ENCODE measurements at regions not wholly inside any gene's neighbourhood (a gene's known extent, or its start where the extent isn't known, plus 50 kb on each side); places are given as distances from the start of the nearest gene placed in this dataset.

DNA sequence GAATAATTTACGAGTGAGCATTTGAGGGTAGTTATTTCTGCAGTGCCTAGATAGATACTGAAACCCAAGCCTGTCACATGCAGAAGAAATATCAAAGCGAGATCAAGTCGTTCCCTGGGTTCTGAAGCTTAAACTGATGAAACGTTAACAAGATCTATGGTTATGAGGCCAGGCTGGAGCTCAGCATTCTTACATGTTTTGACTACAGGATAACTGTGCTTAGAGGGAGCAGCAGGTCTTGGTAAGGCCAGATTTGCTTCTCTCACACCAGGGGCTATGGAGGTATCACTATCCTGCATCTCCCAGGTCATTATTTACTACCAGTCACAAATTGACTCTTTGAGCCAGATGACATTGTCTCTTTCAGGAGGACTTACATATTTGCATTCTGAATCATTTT, 1401.4 kb upstream of the PRMT6 start:
- no peaks in the 10 kb centered on the region for H3K36me3 ChIP-seq (ENCODE audit: control insufficient read depth, insufficient read depth, low read length)
- WGBS, 2 experiments (ENCODE audit: insufficient coverage in 2 of 2), result 81 to 94% methylated on average over 3 to 4 of the region's 4 CpGs
- H3K9me3 ChIP-seq (ENCODE audit: control insufficient read depth, low read length), result no peaks in the 10 kb centered on the region
- H3K4me3 ChIP-seq (ENCODE audit: extremely low read depth, insufficient read depth, low read length, poor library complexity, severe bottlenecking), result no peak overlapping the region
- H3K27ac ChIP-seq (ENCODE audit: low read depth, low read length, severe bottlenecking), result no peak overlapping the region
- no peaks in the 10 kb centered on the region for H3K4me1 ChIP-seq (ENCODE audit: control insufficient read depth, insufficient read depth, low read length, poor library complexity, severe bottlenecking)

DNA sequence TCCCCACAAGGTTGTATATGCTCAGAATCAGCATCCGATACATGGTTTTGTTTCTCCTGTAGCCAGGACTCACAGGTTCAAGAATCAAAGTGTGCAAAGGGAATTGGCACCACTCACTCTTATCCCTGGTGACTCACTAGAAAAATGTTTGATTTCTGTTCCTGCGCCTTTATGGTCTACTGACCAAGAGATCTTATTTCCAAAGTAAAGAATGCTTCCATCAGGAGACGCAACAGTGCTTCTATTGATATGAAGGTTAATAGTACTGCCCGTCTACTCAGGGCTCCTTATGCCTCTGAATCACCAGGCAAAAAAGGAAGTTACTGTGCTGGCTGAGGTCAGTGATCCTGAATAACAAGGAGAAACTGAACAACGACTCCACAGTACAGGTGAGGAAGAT, 1392.0 kb upstream of the PRMT6 start:
- no peaks in the 10 kb centered on the region for H3K4me1 ChIP-seq (ENCODE audit: control insufficient read depth, insufficient read depth, low read length, poor library complexity, severe bottlenecking)
- H3K9me3 ChIP-seq (ENCODE audit: control insufficient read depth, low read length), result no peaks in the 10 kb centered on the region
- no peaks in the 10 kb centered on the region for H3K36me3 ChIP-seq (ENCODE audit: control insufficient read depth, insufficient read depth, low read length)
- H3K4me3 ChIP-seq (ENCODE audit: extremely low read depth, insufficient read depth, low read length, poor library complexity, severe bottlenecking), result no peak overlapping the region
- no peak overlapping the region for H3K27ac ChIP-seq (ENCODE audit: low read depth, low read length, severe bottlenecking)
- 100% methylated on average over 1 of the region's 5 CpGs for WGBS, 2 experiments (ENCODE audit: insufficient coverage in 2 of 2)

DNA sequence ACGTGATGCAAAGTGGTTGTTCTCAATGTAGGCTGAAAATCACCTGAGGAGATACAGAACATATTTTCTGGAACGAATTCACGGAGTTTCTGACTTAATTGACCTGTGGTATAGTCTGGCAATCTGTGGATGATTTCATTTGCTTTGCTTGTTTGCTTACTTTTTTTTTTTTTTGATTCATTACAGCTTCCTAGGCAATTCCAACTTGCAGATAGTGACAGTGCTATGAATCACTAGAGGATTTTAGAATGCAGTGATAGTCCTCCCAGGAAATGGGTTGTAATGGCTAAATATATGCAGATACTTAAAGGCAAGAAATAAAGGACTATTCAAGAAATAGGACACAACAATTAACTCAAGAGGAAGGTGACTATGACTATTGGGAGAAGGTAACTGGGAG, 1378.1 kb upstream of the PRMT6 start:
- H3K27ac ChIP-seq (ENCODE audit: low read depth, low read length, severe bottlenecking), result no peak overlapping the region

DNA sequence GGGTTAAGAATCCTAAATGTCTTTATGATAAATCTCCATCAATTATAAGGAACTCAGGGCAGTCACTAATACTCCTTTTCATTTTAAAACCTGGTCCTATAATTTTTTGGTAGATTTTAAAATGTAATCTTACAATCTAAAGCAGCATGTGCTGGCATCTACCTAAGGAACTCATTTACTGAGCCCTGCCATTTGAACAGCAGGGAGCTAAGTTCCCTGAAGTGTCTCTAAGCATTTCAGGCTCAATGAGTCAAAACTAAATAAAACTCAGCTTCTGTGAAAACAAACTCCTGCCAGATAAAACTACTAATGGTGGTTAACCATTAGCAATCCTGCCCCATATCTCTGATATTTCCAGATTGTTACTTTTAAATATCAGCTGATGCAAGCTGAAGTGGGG, 1371.8 kb upstream of the PRMT6 start:
- no peaks in the 10 kb centered on the region for H3K4me1 ChIP-seq (ENCODE audit: control insufficient read depth, insufficient read depth, low read length, poor library complexity, severe bottlenecking)
- no peak overlapping the region for H3K4me3 ChIP-seq (ENCODE audit: extremely low read depth, insufficient read depth, low read length, poor library complexity, severe bottlenecking)
- no peak overlapping the region for H3K27ac ChIP-seq (ENCODE audit: low read depth, low read length, severe bottlenecking)
- H3K36me3 ChIP-seq (ENCODE audit: control insufficient read depth, insufficient read depth, low read length), result no peaks in the 10 kb centered on the region
- H3K9me3 ChIP-seq (ENCODE audit: control insufficient read depth, low read length), result no peaks in the 10 kb centered on the region

More for the DNA sequence above, 1378.1 kb upstream of the PRMT6 start:
- no peaks in the 10 kb centered on the region for H3K4me1 ChIP-seq (ENCODE audit: control insufficient read depth, insufficient read depth, low read length, poor library complexity, severe bottlenecking)
- H3K36me3 ChIP-seq (ENCODE audit: control insufficient read depth, insufficient read depth, low read length), result no peaks in the 10 kb centered on the region
- no peak overlapping the region for H3K4me3 ChIP-seq (ENCODE audit: extremely low read depth, insufficient read depth, low read length, poor library complexity, severe bottlenecking)
- H3K9me3 ChIP-seq (ENCODE audit: control insufficient read depth, low read length), result no peaks in the 10 kb centered on the region
- 88 to 96% methylated on average over 2 to 3 of the region's 3 CpGs for WGBS, 2 experiments (ENCODE audit: insufficient coverage in 2 of 2)

DNA sequence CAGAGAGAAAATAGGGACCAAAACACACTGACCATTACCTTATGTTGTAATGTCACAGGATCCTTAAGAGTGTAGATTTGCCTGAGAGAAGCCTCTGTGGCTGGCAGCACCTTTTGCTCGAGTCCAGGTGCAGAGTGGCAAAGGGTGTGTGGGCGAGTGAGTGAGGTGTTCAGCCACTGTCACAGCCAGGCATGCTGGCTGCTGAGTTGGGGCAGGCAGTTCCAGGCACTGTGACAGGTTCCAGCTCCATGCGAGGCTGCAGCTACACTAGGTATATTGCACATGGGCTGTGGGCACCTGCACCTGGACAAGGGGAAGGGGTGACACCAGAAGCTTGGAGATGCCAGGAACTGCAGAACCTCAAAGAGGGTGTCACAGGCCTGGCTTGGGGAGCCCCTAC, 1370.4 kb upstream of the PRMT6 start:
- H3K36me3 ChIP-seq (ENCODE audit: control insufficient read depth, insufficient read depth, low read length), result no peaks in the 10 kb centered on the region
- no peaks in the 10 kb centered on the region for H3K9me3 ChIP-seq (ENCODE audit: control insufficient read depth, low read length)
- no peaks in the 10 kb centered on the region for H3K4me1 ChIP-seq (ENCODE audit: control insufficient read depth, insufficient read depth, low read length, poor library complexity, severe bottlenecking)
- H3K27ac ChIP-seq (ENCODE audit: low read depth, low read length, severe bottlenecking), result no peak overlapping the region
- H3K4me3 ChIP-seq (ENCODE audit: extremely low read depth, insufficient read depth, low read length, poor library complexity, severe bottlenecking), result no peak overlapping the region
- 92 to 93% methylated on average over 3 of the region's 3 CpGs for WGBS, 2 experiments (ENCODE audit: insufficient coverage in 2 of 2)

DNA sequence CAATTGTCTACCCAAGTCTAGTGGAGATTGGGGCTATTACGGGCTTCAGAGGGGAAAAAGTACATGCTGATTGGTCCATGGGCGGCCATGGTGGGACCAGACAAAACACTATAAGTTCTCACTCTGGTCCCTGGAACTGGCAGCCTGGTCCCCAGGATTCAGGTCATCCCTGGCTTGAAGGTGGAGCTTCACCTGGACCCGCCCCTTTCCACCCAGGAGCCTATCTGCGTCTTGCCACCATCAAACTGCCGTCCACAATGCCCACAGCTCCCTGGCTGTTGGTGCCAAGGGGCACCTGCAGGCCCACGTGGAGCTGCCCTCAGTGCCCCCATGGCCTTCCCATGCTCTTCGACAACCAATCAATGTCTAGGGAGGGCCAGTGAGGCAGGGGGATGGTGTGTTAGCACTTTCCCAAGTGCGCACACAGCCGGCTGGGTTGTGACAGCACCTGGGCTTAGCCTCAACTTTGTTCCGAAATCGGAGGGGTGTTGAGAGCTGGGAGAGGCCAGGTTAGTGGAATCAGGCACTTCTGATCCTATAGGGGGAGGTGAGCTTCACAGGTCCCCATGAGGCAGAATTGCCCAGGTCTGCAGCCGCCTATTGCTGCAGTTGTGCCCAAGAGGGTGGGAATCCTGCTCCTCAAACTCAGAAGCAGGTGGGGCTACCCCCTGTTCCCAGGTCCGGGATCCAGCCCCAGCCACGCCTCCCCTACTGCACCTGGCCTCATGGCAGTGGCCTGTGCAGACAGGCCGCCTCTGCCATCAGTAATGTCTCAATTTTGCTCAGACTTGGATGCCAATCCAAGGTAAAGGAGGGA, 1369.4 kb upstream of the PRMT6 start:
- Histone ChIP-seq H3K4me3 (ENCODE audit: extremely low read depth, insufficient read depth, low read length, poor library complexity, severe bottlenecking) (no peak overlapping the region), H3K36me3 (ENCODE audit: control insufficient read depth, insufficient read depth, low read length) (no peaks in the 10 kb centered on the region), H3K27ac (ENCODE audit: low read depth, low read length, severe bottlenecking) (no peak overlapping the region), H3K9me3 (ENCODE audit: control insufficient read depth, low read length) (no peaks in the 10 kb centered on the region), H3K4me1 (ENCODE audit: control insufficient read depth, insufficient read depth, low read length, poor library complexity, severe bottlenecking) (no peaks in the 10 kb centered on the region)
- WGBS, 2 experiments (ENCODE audit: insufficient coverage in 2 of 2), result 87 to 92% methylated on average over 13 of the region's 15 CpGs

DNA sequence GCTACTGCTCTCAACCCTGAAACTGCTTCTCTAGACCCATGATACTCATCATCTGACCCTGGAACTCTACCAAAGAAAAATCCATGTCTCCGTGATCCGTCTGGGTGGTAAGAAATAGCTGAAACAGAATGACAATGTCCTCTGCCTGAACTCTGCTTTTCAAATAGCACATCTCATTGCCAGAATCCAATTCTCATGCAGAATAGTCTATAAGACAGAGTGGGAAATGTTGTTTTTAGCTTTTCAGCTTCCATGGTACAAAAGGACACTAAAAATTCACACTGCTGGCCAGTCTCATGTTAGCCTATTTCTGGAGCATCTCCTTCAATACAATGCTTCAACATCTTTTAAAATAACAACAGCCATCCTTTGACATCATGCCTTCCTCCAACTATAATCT, 1355.8 kb upstream of the PRMT6 start:
- H3K4me3 ChIP-seq (ENCODE audit: extremely low read depth, insufficient read depth, low read length, poor library complexity, severe bottlenecking), result no peak overlapping the region
- H3K4me1 ChIP-seq (ENCODE audit: control insufficient read depth, insufficient read depth, low read length, poor library complexity, severe bottlenecking), result no peaks in the 10 kb centered on the region
- WGBS, 2 experiments (ENCODE audit: insufficient coverage in 2 of 2), result 100% methylated on average over 1 to 2 of the region's 2 CpGs
- H3K27ac ChIP-seq (ENCODE audit: low read depth, low read length, severe bottlenecking), result no peak overlapping the region
- no peaks in the 10 kb centered on the region for H3K36me3 ChIP-seq (ENCODE audit: control insufficient read depth, insufficient read depth, low read length)
- no peaks in the 10 kb centered on the region for H3K9me3 ChIP-seq (ENCODE audit: control insufficient read depth, low read length)

DNA sequence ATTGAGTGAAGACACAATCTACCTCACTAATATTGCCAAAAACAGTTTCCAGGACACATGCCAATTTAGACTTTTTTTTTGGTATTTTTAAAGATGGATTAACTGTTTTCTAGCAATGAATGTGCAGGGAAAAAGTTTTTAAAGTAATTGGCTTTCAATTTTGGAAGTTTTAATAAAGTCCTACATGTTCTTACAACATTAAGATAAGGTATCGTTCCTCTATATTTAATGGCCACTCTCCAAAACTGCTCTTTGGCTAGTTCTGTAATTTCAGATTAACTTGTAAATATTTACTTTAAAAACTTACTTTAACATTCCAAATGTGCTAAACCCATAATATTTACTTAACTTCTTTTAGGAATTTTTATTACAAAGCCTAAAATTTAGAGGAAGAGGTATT, 1332.2 kb upstream of the PRMT6 start:
- Histone ChIP-seq H3K9me3 (ENCODE audit: control insufficient read depth, low read length) (no peaks in the 10 kb centered on the region), H3K4me1 (ENCODE audit: control insufficient read depth, insufficient read depth, low read length, poor library complexity, severe bottlenecking) (no peaks in the 10 kb centered on the region), H3K4me3 (ENCODE audit: extremely low read depth, insufficient read depth, low read length, poor library complexity, severe bottlenecking) (no peak overlapping the region), H3K27ac (ENCODE audit: low read depth, low read length, severe bottlenecking) (no peak overlapping the region), H3K36me3 (ENCODE audit: control insufficient read depth, insufficient read depth, low read length) (no peaks in the 10 kb centered on the region)
- no CpG with 5 or more reads among the region's 1 CpG for WGBS, 2 experiments (ENCODE audit: insufficient coverage in 2 of 2)

DNA sequence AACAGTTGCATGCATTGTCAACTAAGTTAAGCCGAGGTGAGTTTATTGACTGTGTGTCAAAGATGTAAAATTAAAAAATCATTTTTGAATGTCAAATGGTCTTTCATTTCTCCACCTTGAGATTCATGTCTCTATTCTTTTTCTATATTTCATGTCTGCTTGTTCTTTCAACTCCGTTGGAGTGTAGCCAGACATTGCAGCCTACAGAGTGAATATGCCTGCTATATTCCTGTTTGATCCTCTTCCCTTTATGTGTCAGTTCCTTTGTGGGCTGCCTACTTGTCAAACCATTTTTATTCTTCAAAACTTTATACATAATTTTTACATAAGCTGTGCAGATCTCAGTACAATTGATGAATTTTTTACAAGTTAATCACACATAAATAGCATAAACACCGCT, 1325.8 kb upstream of the PRMT6 start:
- Histone ChIP-seq H3K4me1 (ENCODE audit: control insufficient read depth, insufficient read depth, low read length, poor library complexity, severe bottlenecking) (no peaks in the 10 kb centered on the region), H3K4me3 (ENCODE audit: extremely low read depth, insufficient read depth, low read length, poor library complexity, severe bottlenecking) (no peak overlapping the region), H3K27ac (ENCODE audit: low read depth, low read length, severe bottlenecking) (no peak overlapping the region), H3K36me3 (ENCODE audit: control insufficient read depth, insufficient read depth, low read length) (no peaks in the 10 kb centered on the region), H3K9me3 (ENCODE audit: control insufficient read depth, low read length) (no peaks in the 10 kb centered on the region)
- 82 to 90% methylated on average over 1 of the region's 3 CpGs for WGBS, 2 experiments (ENCODE audit: insufficient coverage in 2 of 2)

DNA sequence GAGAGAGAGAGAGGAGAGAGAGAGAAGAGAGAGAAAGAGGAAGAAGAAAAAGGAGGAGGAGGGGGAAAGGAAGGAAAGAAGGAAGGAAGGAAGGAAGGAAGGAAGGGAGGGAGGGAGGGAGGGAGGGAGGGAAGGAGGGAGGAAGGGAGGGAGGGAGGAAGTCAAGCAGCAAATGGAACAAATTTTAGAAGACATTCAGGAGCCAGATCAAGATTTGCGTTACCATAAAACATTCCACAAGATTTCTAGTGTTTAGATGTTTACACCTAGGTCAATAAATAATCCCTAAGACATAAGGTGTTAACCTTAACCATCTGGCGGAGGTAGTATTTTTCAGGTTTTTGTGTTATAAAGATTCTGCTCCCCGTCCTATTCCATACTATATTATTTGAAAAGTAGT, 1320.1 kb upstream of the PRMT6 start:
- no peaks in the 10 kb centered on the region for H3K4me1 ChIP-seq (ENCODE audit: control insufficient read depth, insufficient read depth, low read length, poor library complexity, severe bottlenecking)
- no peaks in the 10 kb centered on the region for H3K36me3 ChIP-seq (ENCODE audit: control insufficient read depth, insufficient read depth, low read length)
- WGBS, 2 experiments (ENCODE audit: insufficient coverage in 2 of 2), result no CpG with 5 or more reads among the region's 3 CpGs
- no peak overlapping the region for H3K27ac ChIP-seq (ENCODE audit: low read depth, low read length, severe bottlenecking)
- H3K9me3 ChIP-seq (ENCODE audit: control insufficient read depth, low read length), result no peaks in the 10 kb centered on the region
- H3K4me3 ChIP-seq (ENCODE audit: extremely low read depth, insufficient read depth, low read length, poor library complexity, severe bottlenecking), result no peak overlapping the region

DNA sequence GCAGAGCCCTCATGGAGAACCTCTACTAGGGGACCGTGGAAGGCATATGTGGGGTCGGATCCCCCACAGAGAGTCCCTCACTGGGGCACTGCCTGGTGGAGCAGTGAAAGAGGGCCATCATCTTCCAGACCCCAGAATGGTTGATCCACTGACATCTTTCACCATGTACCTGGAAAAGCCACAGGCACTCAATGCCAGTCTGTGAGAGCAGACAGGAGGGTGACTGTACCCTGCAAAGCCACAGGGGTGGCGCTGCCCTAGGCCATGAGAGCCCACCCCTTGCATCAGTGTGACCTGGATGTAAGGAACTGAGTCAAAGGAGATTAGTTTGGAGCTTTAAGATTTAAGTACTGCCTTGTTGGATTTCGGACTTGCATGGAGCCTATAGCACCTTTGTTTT, 1276.7 kb upstream of the PRMT6 start:
- no peak overlapping the region for H3K4me3 ChIP-seq (ENCODE audit: extremely low read depth, insufficient read depth, low read length, poor library complexity, severe bottlenecking)
- no peaks in the 10 kb centered on the region for H3K36me3 ChIP-seq (ENCODE audit: control insufficient read depth, insufficient read depth, low read length)
- WGBS, 2 experiments (ENCODE audit: insufficient coverage in 2 of 2), result 94 to 97% methylated on average over 3 of the region's 4 CpGs
- no peaks in the 10 kb centered on the region for H3K9me3 ChIP-seq (ENCODE audit: control insufficient read depth, low read length)
- H3K27ac ChIP-seq (ENCODE audit: low read depth, low read length, severe bottlenecking), result no peak overlapping the region
- no peaks in the 10 kb centered on the region for H3K4me1 ChIP-seq (ENCODE audit: control insufficient read depth, insufficient read depth, low read length, poor library complexity, severe bottlenecking)
